Activated CD4-positive, alpha-beta T cell treated with anti-CD3 and anti-CD28 coated beads for 4 hours (primary cell): ENCODE measurements at regions not wholly inside any gene's neighbourhood (a gene's known extent, or its start where the extent isn't known, plus 50 kb on each side); places are given as distances from the start of the nearest gene placed in this dataset.
"Not testable (repeated sequence)": the region's sequence is repeated elsewhere in the genome, so short reads cannot be mapped to it uniquely, and the experiment has no call there.

Experiments
- DNase-seq, 2 donors: peaks; one replicate each; pipeline ENCODE4 v3.0.0-alpha.2; 2020

DNA sequence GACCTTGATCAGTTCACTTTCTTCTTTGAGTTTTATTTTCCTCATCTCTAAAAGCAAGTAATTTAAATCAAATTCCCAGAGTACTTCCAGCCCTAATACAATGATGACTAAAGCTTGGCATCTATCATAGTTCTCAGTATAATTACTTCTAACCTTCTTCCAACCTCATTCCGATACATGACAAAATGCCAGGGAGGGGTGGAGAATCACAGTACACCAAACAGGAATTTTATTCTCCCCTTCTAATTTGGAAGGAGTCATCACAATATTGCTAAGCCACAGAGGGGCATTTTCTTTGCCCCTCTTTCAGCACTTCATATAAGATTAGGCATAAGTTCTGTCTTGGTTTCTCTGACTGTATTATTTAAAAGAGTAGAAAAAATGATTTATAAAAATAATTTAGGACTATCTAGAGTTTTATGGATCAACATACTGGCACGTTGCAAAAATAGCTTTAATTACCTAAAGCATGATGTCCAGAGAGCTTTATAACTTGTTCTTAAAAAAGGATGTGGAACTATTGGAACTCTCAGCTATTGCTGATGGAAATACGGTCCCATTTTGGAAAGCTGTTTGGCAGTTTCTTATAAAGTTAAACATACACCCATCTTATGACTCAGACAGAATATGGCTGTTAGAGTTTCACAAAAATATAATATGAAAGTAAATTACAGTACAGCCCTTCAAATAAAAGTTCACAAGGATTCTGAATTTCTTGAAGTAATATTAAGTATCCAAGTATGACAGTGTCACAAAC, 86.9 kb upstream of the UBE2E2 start:
- DNase-seq, result no peak

DNA sequence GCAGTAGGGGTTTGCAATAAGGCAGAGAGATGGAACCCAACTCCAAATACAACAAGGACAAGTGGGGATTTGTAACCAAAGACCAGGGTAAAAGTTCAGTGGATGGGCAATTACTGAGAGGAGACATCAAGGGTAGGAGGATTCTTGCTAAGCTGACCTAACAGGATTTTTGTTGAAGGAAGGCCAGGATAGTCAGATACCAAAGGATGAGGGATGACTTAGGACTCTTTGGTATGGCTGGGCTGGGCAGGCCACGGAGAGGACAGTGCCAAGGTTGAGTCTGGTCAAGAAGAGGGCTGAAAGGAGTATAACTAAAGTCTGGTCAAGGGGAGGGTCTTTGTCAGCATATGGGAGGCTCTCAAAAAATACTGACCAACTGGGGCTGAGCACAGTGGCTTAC, 85.3 kb upstream of the UBE2E2 start:
- DNase-seq, result no peak

DNA sequence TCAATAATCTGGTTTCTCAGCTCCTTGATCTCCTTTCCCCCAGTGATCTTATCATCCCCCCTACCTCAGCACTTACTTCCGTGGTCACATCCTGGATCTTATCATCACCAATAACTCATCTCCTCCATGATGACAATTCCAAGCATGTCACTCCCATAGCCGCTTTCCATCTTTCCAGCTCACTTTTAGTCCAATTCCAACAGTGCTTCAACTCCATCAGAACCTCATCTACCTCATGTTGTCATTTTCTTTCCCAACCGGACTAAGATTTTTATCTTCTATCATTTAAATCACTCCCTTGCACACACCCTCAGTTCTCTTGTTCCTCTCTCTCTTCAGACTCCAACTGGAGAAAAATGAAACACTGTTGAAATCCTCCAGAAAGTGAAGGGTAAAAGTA, 75.9 kb upstream of the UBE2E2 start:
- no peak for DNase-seq

DNA sequence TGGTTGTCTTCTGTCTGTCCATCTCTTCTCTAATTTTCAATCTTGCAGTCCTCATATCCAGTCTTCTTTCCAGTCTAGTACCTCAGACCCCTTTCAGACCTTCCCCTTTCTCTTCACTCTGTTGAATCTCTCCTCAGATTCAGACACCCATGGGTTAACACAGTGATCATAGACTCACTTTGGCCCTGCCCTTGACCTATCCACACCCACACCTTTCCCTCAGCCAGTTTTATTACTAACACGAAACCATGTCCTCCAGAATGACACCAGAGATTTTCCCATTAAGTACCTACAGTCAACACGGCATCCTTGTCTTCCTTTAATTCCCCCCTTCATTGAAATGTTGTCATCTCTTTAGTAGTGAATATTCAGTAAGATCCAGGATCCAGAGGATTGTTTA, 74.5 kb upstream of the UBE2E2 start:
- no peak for DNase-seq

DNA sequence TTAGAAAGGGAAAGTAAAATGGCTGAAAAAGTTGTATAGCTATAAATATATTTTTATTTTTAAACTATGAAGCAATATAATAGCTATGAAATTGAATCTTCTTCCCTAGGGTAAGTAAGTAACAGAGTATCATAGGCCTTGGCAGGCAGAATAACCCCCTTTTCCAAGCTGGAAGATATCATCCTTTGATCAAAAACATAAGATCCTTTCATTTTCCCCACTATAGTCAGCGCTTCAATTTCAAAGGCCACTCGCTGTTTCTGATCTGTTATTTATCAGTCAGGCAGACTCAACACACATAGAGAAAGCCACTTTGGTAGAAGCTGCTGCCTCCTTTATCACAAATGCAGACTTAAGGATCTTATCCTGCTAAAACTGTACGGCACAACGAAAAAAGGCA, 74.0 kb upstream of the UBE2E2 start:
- no peak for DNase-seq

DNA sequence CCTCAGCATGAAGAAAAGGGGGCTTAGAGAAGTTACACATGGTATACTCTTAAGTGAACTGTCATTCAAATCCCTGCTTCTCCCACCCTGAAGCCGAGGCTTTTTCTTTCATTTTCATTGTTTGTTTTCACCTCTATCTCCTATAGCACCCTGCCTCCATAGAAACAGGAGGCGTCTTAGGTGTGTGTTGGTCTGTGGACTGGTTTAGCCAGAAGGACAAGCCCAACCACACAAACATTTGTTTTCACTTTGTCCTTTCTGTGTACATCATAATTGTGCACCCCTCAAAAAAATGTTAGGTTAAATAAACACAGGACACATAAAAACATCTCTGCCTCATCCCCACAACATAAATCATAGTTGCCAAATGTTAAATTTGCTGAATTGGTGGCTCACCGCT, 73.3 kb upstream of the UBE2E2 start:
- DNase-seq, result no peak

DNA sequence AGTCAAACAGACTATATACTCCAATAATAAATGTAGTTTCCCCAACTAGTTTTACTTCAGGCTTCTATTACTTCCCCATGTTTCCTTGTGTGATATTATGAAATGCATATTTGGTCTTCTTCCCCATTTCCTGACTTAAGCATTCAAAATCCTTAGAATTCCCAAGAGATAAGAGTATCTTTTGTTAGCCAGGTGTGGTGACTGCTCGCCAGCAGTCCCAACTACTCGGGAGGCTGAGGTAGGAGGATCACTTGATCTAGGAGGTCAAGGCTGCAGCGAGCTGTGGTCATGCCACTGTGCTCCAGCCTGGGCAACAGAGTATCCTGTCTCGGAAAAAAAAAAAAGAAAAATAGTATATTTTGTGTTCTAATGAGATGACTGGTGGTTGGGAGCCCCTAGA, 72.7 kb upstream of the UBE2E2 start:
- DNase-seq, result no peak

DNA sequence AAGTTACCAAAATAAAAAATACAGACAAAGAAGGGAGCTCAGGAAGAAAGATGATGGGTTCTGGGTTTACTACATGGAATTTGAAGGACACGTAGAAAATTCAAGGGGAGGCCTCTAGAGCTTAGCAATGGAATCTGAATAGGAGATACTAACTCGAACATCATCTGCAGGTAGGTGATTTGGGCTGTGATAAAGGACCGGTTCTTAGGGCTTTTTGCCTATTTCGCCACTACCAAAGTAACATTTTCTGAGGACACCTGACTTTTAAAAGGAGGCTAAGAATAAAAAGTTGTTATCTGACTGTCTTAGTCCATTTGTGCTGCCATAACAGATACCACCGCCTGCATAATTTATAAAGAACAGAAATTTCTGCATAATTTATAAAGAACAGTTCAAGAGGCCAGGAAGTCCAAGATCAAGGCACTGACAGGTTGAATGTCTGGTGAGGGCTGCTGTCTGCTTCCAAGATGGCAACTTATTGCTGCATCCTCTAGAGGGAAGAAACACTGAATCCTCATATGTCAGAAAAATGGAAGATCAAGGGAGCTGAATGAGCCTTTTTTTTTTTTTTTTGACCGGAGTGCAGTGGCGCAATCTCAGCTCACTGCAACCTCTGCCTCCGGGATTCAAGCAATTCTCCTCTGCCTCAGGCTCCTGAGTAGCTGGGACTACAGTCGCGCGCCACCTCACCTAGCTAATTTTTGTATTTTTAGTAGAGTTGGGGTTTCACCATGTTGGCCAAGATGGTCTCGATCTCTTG, 67.9 kb upstream of the UBE2E2 start:
- DNase-seq, result no peak

DNA sequence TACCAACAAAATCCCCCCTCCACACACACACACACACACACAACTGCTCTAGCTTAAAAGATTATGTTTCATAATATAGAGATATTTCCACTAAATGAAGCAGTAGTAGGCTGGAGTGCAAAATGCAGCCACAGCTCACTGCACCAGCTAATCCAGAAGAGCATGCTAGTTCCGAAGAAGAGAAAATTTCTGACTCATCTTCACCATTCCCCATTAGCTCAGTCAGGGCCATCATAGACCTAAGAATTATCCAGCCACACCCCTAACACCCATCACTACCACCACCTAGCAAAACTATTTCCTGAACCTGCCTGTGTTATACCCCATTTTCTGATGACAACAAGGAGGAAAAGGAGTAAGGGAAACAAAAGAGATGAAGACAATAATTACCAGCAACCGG, 67.1 kb upstream of the UBE2E2 start:
- no peak for DNase-seq

DNA sequence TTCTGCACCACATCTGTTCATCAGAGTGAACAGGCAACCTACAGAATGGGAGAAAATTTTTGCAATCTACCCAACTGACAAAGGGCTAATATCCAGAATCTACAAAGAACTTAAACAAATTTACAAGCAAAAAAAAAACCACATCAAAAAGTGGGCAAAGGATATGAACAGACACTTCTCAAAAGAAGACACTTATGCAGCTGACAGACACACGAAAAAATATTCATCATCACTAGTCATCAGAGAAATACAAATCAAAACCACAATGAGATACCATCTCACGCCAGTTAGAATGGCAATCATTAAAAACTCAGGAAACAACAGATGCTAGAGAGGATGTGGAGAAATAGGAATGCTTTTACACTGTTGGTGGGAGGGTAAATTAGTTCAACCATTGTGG, 59.1 kb upstream of the UBE2E2 start:
- not testable (repeated sequence) for DNase-seq

DNA sequence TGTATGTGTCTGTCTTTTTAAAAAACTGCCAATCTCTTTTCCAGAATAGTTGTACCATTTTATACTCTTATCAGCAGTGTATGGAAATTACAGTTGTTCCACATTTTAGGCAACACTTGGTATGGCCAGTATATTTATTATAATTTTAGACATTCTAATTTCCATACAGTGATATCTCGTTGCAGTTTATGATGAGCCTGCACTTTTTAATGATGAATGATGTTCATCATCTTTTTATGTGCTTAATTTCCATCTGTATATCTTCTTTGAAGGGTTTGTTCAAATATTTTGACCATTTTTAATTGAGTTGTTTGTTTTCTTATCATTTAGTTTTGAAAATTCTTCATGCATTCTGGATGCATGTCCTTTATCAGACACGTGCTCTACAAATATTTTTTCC, 57.0 kb upstream of the UBE2E2 start:
- no peak for DNase-seq

DNA sequence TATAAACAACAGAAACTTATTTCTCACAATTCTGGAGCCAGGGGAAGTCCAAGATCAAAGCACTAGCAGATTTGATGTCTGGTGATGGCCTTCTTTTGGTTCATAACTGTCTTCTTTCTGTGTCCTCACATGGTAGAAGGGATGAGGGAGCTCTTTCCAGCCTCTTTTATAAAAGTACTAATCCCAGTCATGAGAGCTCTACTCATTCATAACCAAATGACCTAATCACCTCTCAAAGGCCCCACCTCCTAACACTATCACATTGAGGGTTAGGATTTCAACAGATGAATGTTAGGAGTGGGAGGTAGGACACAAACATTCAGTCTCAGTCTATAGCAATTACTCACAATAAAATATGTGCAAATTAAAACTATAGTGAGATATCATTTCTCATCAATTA, 50.1 kb upstream of the UBE2E2 start:
- no peak for DNase-seq
